HCT116 (cell line): ENCODE measurements at regions not wholly inside any gene's neighbourhood (a gene's known extent, or its start where the extent isn't known, plus 50 kb on each side); places are given as distances from the start of the nearest gene placed in this dataset.

Source experiments
- ATAC-seq: fragments of 200-7000 bp; cut with Tn5 transposase; 2 replicates; pipeline ENCODE4 v1.9.1; 2020; ENCODE audit warnings: mild to moderate bottlenecking, moderate library complexity
- BruUV-seq: library from RNA; stranded (reverse); fragments of 400-500 nt; replicated peaks from 2 replicates; lab custom pipeline; 2021; lab: Mats Ljungman, UMichigan
- CTCF ChIA-PET: fragments of 300-600 bp; sonication (Branson Sonifier 250); formaldehyde crosslinking; loops from one replicate; lab custom pipeline; 2021; ENCODE audit warnings: antibody characterized with exemption; lab: Charles Lee
- POLR2A ChIA-PET: fragments of 300-600, 350-600 bp; sonication (Branson Sonifier 250); formaldehyde crosslinking; loops from one replicate; lab custom pipeline; 2021; ENCODE audit warnings: antibody characterized with exemption; lab: Charles Lee
- RAD21 ChIA-PET, 2 experiments: fragments of 300-600 bp; sonication (Branson Sonifier 250); formaldehyde crosslinking; loops; one replicate each; lab custom pipeline; 2023; ENCODE audit warnings: low total read pairs in 2 of 2; ENCODE audit not compliant: uncharacterized antibody in 2 of 2, unreplicated experiment in 2 of 2, low non-redundant PET in 1 of 2; lab: Charles Lee
- DNase-seq: peaks from one replicate; pipeline ENCODE4 v3.0.0-alpha.2; 2010; ENCODE audit warnings: low read depth, low spot score
- H2AFZ ChIP-seq: fragments of 200-600 bp; shearing (Covaris generic), sonication (generic); 2 replicates; pipeline ENCODE4 v1.6.1; 2017; ENCODE audit warnings: low read depth, mixed run types, mixed read lengths, antibody characterized with exemption, low read length; ENCODE audit not compliant: poor library complexity, severe bottlenecking
- H3K27ac ChIP-seq: 2 replicates; pipeline ENCODE4 v1.5.1; 2012; ENCODE audit warnings: low read depth, low read length
- H3K27me3 ChIP-seq: fragments of 200-600 bp; sonication (generic); 2 replicates; pipeline ENCODE4 v1.6.1; 2016; ENCODE audit warnings: mixed run types, low read length, mixed read lengths; ENCODE audit not compliant: insufficient read depth
- H3K36me3 ChIP-seq, 2 experiments: fragments of 200-500 bp in 1 of 2; fragments of 200-600 bp in 1 of 2; sonication (Bioruptor generic) in 1 of 2; sonication (generic) in 1 of 2; 2 replicates each; pipeline versions ENCODE4 v1.5.1 to v1.6.1; 2014 to 2016; ENCODE audit warnings: low read length in 2 of 2, inconsistent platforms in 1 of 2, mixed read lengths in 1 of 2, mixed run types in 1 of 2; ENCODE audit not compliant: insufficient read depth in 2 of 2, control insufficient read depth in 1 of 2
- H3K4me1 ChIP-seq, 2 experiments: fragments of 200-600 bp in 1 of 2; sonication (generic) in 1 of 2; 2 replicates each; pipeline versions ENCODE4 v1.5.1 to v1.6.1; 2012 to 2017; ENCODE audit warnings: low read length in 2 of 2, inconsistent platforms in 1 of 2, mild to moderate bottlenecking in 1 of 2, mixed read lengths in 1 of 2, mixed run types in 1 of 2, moderate library complexity in 1 of 2; ENCODE audit not compliant: insufficient read depth in 2 of 2, control insufficient read depth in 1 of 2
- H3K4me2 ChIP-seq: fragments of 200-600 bp; sonication (generic); 2 replicates; pipeline ENCODE4 v1.6.1; 2017; ENCODE audit warnings: mixed run types, low read length, mixed read lengths
- H3K4me3 ChIP-seq, 2 experiments: fragments of 200-600 bp in 1 of 2; sonication (generic) in 1 of 2; replicated peaks in 1 of 2; 2 replicates each; pipeline ENCODE4 v1.5.1; 2011 to 2016; ENCODE audit warnings: low read length in 2 of 2, control low read depth in 1 of 2, low read depth in 1 of 2, mild to moderate bottlenecking in 1 of 2, mixed read lengths in 1 of 2, mixed run types in 1 of 2
- H3K79me2 ChIP-seq: fragments of 200-600 bp; sonication (generic); 2 replicates; pipeline ENCODE4 v1.6.1; 2017; ENCODE audit warnings: mild to moderate bottlenecking, mixed run types, low read length, moderate library complexity, mixed read lengths; ENCODE audit not compliant: insufficient read depth
- H3K9ac ChIP-seq: fragments of 200-600 bp; sonication (generic); 2 replicates; pipeline ENCODE4 v1.6.1; 2016; ENCODE audit warnings: low read length, mixed read lengths
- H3K9me2 ChIP-seq: fragments of 200-600 bp; sonication (generic), shearing (Covaris generic); 2 replicates; pipeline ENCODE4 v1.6.1; 2017; ENCODE audit warnings: mixed run types, mild to moderate bottlenecking, moderate library complexity; ENCODE audit not compliant: insufficient read depth
- H3K9me3 ChIP-seq, 2 experiments: fragments of 200-500 bp in 1 of 2; fragments of 200-600 bp in 1 of 2; sonication (Bioruptor generic) in 1 of 2; sonication (generic) in 1 of 2; 2 replicates each; pipeline ENCODE4 v1.6.1; 2014 to 2017; ENCODE audit warnings: low read length in 2 of 2, mixed read lengths in 2 of 2, inconsistent platforms in 1 of 2, low read depth in 1 of 2, mild to moderate bottlenecking in 1 of 2, mixed run types in 1 of 2, moderate library complexity in 1 of 2; ENCODE audit not compliant: control insufficient read depth in 1 of 2, insufficient read depth in 1 of 2
- H4K20me1 ChIP-seq: fragments of 200-600 bp; sonication (generic), shearing (Covaris generic); 2 replicates; pipeline ENCODE4 v1.6.1; 2017; ENCODE audit warnings: mixed run types, mild to moderate bottlenecking, moderate library complexity; ENCODE audit not compliant: insufficient read depth
- CBX3 ChIP-seq: IDR thresholded peaks from 2 replicates; pipeline ENCODE4 v1.6.1; 2012; ENCODE audit warnings: low read depth
- CEBPB ChIP-seq: IDR thresholded peaks from 2 replicates; pipeline ENCODE4 v1.6.1; 2012; ENCODE audit warnings: low read depth
- EZH2phosphoT487 ChIP-seq: fragments of 200-600 bp; IDR thresholded peaks from 2 replicates; pipeline ENCODE4 v1.6.1; 2018; ENCODE audit warnings: antibody characterized with exemption, borderline replicate concordance
- FOSL1 ChIP-seq: IDR thresholded peaks from 2 replicates; pipeline ENCODE4 v1.6.1; 2012; ENCODE audit warnings: low read depth
- JUND ChIP-seq: IDR thresholded peaks from 2 replicates; pipeline ENCODE4 v1.6.1; 2012
- POLR2A ChIP-seq: IDR thresholded peaks from 2 replicates; pipeline ENCODE4 v1.7.0; 2011; ENCODE audit warnings: borderline replicate concordance; ENCODE audit not compliant: insufficient read depth, insufficient read length; ENCODE audit errors: extremely low read depth
- SP1 ChIP-seq: IDR thresholded peaks from 2 replicates; pipeline ENCODE4 v1.6.1; 2012; ENCODE audit warnings: low read depth
- TCF7L2 ChIP-seq: IDR thresholded peaks from 2 replicates; pipeline ENCODE4 v1.7.0; 2011; ENCODE audit warnings: borderline replicate concordance, inconsistent platforms; ENCODE audit not compliant: insufficient read depth, insufficient read length; ENCODE audit errors: extremely low read depth
- ZFX ChIP-seq: fragments of 450-650 bp; IDR thresholded peaks from 2 replicates; pipeline ENCODE4 v1.6.1; 2017
- intact Hi-C: fragments of 100-400 bp; cut with micrococcal nuclease; formaldehyde crosslinking; loops from 2 replicates; pipeline ENCODE4 v1.10.0; 2022
- TF ChIP-seq, protein P1 (sequence below): IDR thresholded peaks from 2 replicates; pipeline ENCODE4 v1.6.1; 2012
- TF ChIP-seq, protein P2 (sequence below), 3 experiments: fragments of 200-600 bp in 1 of 3; sonication (generic) in 1 of 3; IDR thresholded peaks in 2 of 3; conservative IDR thresholded peaks in 1 of 3; 2 replicates each; pipeline ENCODE4 v1.5.1; 2012 to 2017; ENCODE audit warnings: low read depth in 2 of 3, low read length in 2 of 3, antibody characterized with exemption in 1 of 3, borderline replicate concordance in 1 of 3, control low read depth in 1 of 3, mild to moderate bottlenecking in 1 of 3, mixed read lengths in 1 of 3, mixed run types in 1 of 3, moderate library complexity in 1 of 3; ENCODE audit not compliant: insufficient read depth in 1 of 3
- TF ChIP-seq, protein P3 (sequence below): IDR thresholded peaks from 2 replicates; pipeline ENCODE4 v1.6.1; 2012; ENCODE audit warnings: low read depth
- TF ChIP-seq, protein P4 (sequence below): IDR thresholded peaks from 2 replicates; pipeline ENCODE4 v1.6.1; 2011; ENCODE audit warnings: mild to moderate bottlenecking, low read length, moderate library complexity; ENCODE audit not compliant: insufficient replicate concordance; ENCODE audit errors: extremely low read depth

DNA sequence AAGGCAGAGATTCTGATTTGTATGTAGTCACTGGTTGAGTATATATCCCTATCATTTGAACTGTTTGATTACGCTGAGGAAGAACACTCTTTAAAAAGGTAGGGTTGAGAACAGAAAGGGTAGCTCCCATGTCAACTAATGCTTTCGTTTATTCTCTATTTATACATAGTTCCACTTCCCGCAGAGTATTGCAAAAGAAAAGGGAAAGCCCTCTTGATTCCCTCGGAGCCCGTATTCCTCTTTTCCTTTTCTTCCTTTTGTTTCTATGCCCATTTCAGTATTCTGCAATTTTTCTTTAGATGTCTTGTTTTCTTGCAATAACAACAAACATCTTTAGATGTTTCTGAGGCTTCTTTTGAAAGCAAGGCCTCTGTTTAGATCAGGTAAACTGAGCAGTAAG, 78.2 kb downstream of the DNTTIP2 start:
- BruUV-seq = no TSS peak
- Histone ChIP-seq H2AFZ (no peak overlapping the region), H3K27ac (no peak overlapping the region), H3K79me2 (no peaks in the 10 kb centered on the region), H3K9ac (no peak overlapping the region), H3K27me3 (no peaks in the 10 kb centered on the region), H4K20me1 (no peaks in the 10 kb centered on the region), H3K4me3 (no peak overlapping the region), H3K9me2 (no peaks in the 10 kb centered on the region), H3K36me3 (no peaks in the 10 kb centered on the region), H3K4me1 (peaks cover 0 to 28% of the 10 kb centered on the region in 2 experiments; a peak in 2 of 4 replicates), H3K4me2 (no peak overlapping the region), H3K9me3 (no peaks in the 10 kb centered on the region)
- ChIA-PET POLR2A (no interaction called here), RAD21 (no interaction called here), CTCF (no interaction called here)
- TF ChIP-seq EZH2phosphoT487 (no peak), CEBPB (no peak), SP1 (no peak), TCF7L2 (no peak), POLR2A (no peak), CBX3 (no peak), ZFX (no peak), FOSL1 (no peak), JUND (no peak)
- TF ChIP-seq, protein P1, sequence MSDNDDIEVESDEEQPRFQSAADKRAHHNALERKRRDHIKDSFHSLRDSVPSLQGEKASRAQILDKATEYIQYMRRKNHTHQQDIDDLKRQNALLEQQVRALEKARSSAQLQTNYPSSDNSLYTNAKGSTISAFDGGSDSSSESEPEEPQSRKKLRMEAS = no peak
- TF ChIP-seq, protein P2, sequence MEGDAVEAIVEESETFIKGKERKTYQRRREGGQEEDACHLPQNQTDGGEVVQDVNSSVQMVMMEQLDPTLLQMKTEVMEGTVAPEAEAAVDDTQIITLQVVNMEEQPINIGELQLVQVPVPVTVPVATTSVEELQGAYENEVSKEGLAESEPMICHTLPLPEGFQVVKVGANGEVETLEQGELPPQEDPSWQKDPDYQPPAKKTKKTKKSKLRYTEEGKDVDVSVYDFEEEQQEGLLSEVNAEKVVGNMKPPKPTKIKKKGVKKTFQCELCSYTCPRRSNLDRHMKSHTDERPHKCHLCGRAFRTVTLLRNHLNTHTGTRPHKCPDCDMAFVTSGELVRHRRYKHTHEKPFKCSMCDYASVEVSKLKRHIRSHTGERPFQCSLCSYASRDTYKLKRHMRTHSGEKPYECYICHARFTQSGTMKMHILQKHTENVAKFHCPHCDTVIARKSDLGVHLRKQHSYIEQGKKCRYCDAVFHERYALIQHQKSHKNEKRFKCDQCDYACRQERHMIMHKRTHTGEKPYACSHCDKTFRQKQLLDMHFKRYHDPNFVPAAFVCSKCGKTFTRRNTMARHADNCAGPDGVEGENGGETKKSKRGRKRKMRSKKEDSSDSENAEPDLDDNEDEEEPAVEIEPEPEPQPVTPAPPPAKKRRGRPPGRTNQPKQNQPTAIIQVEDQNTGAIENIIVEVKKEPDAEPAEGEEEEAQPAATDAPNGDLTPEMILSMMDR (IDR thresholded peaks at IDR 0.05 in 2 of 3, conservative IDR thresholded peaks at IDR 0.05 in 1 of 3; ENCODE audit: borderline replicate concordance in 1 of 3, insufficient read depth in 1 of 3, low read depth in 2 of 3, low read length in 2 of 3) = no peak
- TF ChIP-seq, protein P3, sequence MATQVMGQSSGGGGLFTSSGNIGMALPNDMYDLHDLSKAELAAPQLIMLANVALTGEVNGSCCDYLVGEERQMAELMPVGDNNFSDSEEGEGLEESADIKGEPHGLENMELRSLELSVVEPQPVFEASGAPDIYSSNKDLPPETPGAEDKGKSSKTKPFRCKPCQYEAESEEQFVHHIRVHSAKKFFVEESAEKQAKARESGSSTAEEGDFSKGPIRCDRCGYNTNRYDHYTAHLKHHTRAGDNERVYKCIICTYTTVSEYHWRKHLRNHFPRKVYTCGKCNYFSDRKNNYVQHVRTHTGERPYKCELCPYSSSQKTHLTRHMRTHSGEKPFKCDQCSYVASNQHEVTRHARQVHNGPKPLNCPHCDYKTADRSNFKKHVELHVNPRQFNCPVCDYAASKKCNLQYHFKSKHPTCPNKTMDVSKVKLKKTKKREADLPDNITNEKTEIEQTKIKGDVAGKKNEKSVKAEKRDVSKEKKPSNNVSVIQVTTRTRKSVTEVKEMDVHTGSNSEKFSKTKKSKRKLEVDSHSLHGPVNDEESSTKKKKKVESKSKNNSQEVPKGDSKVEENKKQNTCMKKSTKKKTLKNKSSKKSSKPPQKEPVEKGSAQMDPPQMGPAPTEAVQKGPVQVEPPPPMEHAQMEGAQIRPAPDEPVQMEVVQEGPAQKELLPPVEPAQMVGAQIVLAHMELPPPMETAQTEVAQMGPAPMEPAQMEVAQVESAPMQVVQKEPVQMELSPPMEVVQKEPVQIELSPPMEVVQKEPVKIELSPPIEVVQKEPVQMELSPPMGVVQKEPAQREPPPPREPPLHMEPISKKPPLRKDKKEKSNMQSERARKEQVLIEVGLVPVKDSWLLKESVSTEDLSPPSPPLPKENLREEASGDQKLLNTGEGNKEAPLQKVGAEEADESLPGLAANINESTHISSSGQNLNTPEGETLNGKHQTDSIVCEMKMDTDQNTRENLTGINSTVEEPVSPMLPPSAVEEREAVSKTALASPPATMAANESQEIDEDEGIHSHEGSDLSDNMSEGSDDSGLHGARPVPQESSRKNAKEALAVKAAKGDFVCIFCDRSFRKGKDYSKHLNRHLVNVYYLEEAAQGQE = no peak
- TF ChIP-seq, protein P4, sequence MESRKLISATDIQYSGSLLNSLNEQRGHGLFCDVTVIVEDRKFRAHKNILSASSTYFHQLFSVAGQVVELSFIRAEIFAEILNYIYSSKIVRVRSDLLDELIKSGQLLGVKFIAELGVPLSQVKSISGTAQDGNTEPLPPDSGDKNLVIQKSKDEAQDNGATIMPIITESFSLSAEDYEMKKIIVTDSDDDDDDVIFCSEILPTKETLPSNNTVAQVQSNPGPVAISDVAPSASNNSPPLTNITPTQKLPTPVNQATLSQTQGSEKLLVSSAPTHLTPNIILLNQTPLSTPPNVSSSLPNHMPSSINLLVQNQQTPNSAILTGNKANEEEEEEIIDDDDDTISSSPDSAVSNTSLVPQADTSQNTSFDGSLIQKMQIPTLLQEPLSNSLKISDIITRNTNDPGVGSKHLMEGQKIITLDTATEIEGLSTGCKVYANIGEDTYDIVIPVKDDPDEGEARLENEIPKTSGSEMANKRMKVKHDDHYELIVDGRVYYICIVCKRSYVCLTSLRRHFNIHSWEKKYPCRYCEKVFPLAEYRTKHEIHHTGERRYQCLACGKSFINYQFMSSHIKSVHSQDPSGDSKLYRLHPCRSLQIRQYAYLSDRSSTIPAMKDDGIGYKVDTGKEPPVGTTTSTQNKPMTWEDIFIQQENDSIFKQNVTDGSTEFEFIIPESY = no peak
- intact Hi-C loops = loop anchor here (1.0 kb wide), 1 partner anchor 9 kb away; no protein-coding TSS in a partner anchor
- DNase-seq (no peak), ATAC-seq (no peak)
